H4 (cell line): ENCODE measurements at regions not wholly inside any gene's neighbourhood (a gene's known extent, or its start where the extent isn't known, plus 50 kb on each side); places are given as distances from the start of the nearest gene placed in this dataset.
A peak's percentile ranks its signal among the peaks of the same experiment; 100 is the strongest.

Experiments used
- DNase-seq: peaks from one replicate; pipeline ENCODE4 v3.0.0-alpha.2; 2015; ENCODE audit warnings: low spot score

DNA sequence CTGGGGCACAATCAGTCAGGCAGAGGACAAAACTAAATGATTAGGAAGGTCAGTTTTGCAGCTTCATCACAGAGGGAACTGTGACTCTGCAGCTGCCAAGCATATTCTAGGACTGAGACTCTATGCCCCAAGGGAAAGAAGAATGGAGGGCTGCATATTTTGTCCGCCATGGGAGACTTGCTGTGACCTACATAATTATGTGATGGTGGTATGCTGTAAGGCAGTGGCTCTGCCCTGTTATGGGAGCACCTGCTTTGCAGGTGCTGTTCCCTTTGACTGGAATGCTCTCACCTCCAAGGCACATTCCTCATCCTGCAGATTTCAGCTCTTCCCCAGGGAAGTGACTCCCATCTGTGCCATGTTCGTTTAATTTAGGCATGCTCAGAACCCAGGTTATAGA is 261.9 kb upstream of the EPHA4 start:
- DNase-seq = no peak

DNA sequence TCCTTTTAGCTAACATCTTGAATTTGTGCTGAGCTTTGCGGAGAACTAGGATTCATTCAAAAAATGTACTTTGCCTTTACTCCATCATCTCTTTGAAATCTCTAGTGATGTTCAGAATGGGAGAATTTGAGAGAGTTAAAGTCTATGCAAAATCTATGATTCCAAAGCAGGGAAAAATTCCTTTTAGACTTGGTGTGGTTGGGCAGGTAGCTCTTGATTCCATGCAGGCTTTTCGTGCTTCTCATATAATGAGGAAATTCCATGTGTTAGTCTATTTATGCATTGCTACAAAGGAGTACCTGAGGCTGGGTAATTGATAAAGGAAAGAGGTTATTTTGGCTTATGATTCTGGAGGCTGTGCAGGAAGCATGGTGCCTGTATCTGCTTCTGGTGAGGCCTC is 258.9 kb upstream of the EPHA4 start:
- no peak for DNase-seq

- no peak for DNase-seq
Observed at GRCh38 chr2:221822416-221822815, 250.3 kb upstream of the EPHA4 start.

DNA sequence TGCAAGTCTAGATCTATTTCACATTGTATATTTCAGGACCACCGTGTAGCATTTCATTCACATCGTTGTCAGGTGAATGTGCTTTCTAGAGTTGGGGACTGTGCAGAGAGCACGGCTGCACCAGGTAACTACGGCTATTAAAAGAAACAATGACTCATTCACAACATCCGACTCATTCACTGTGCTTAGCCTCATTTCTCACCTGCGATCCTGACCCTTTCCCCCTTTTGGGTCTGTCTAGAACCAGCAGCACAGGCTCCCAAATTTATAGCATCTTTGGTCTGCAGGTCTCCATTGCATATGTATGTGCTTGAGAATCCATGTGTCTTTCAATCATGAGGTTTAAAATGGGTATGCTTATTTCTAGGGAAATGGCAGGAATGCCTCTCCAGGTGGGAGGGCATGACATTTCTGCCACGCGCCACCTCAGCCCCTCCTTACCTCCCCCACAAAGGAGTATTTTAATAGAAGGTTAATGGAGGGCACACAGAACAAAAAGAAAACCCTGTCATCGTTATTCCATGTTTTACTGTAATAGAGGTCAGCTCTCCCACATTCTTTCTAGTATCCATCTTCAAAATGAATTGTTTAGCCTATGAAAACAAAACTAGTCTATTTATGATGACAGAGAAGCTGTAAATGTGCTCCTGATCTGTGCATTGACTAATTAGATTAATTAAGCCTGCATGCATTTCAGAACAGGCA is 246.7 kb upstream of the EPHA4 start:
- DNase-seq = no peak

GRCh38 chr2:221817878-221818277 is 245.8 kb upstream of the EPHA4 start:
- no peak for DNase-seq

- DNase-seq = peak; percentile 62
Observed at GRCh38 chr2:221817052-221817451, 244.9 kb upstream of the EPHA4 start.

DNA sequence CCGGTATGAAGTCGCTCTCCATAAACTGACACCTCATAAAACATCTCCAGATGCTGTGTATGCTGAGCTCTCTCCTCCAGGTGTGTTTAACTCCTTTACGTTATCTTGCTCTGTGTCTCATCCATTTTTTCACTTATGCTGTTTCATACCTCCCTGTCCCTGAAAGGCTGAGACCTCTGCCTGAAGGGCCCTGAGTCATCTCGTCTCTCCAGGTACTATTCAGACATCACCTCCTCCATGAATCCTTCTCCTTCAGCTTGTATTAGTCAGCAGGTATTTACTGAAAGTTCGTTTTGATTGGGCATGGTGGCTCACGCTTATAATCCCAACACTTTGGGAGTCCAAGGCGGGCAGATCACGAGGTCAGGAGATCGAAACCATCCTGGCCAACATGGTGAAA is 244.5 kb upstream of the EPHA4 start:
- DNase-seq = no peak

GRCh38 chr2:221810650-221811049 is 238.5 kb upstream of the EPHA4 start:
- DNase-seq = no peak

- DNase-seq = no peak
Observed at GRCh38 chr2:221810245-221810644, 238.1 kb upstream of the EPHA4 start.

DNA sequence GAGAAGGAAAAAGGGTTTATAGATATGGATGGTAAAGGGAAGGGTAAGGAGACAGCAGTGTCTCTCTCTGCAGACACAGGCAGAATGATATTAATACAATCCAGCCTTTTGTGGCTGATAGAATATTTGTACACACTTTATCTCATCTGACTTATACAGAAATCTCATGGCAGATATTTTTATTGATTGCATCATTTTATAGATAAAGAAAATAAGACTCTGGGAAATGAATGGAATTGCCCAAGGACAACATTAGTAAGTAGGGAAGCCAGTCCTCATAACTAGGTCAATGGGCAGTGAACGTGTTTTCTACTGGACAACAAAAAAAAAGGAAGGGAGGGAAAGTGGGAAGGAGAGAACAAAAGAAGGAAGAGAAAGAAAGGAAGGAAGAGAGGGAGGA is 236.4 kb upstream of the EPHA4 start:
- DNase-seq = no peak

DNA sequence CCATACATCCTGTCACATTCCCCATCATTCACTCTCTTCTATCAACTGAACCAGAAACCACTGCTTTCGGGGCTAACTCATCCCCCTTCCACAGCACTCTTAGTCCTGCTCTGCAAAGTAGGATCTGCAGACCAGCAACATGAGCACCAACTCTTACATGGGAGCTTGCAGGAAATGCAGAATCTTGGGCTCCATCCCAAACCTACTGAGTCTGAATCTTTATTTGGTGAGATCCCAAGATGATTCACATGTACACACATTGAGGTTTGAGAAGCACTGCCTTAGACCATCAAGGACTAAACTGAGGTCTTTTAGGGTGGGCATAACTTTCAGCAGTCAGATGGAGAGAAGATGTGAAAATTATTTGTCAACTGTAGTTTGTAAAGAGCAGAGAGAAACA is 235.6 kb upstream of the EPHA4 start:
- DNase-seq = no peak

- DNase-seq = no peak
Observed at GRCh38 chr2:221802089-221802488, 230.0 kb upstream of the EPHA4 start.

DNA sequence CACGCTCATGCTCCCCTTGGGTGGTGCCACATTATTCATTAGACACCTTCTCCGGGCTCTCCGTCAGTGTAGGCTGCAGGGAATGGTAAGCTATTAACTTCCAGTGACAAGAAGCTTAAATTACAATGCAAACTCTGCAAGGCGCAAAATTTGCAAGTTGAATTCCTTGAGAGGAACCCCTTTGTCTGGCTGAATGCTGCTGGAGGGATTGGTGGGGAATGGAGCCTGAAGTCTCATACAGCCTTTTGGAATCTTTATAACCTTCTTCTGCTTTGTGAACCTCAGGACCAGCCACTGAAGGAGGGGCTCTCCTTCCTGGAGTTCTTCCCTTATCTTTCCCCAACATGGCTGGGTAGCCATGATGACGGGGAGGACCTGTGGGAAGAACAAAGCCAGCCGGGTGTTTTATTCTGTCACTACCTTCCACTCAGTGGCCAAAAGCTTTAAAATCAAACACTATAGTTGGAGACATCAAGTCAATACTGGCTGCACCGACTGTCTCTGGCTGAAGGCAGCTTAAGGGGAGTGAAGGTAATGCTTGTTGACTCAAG is 220.9 kb upstream of the EPHA4 start:
- DNase-seq = no peak

DNA sequence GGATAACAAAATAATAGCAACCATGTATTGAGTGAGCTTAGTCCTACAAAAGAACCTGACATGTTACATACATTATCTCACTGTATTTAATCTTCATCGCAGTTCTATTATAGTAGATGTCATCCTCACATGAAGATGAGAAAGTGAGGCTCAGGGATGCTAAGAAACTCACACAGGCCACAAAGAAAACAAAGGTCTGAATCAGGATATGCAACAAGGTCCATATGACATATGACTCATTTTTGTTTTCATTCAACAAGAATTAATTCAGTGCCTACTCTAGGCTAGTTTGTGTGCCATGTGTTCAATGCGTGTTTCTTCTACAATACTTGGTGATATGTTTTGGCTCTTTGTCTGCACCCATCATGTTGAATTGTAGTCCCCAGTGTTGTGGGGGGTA is 219.7 kb upstream of the EPHA4 start:
- DNase-seq = no peak

- DNase-seq = no peak
Observed at GRCh38 chr2:221787561-221787960, 215.5 kb upstream of the EPHA4 start.

DNA sequence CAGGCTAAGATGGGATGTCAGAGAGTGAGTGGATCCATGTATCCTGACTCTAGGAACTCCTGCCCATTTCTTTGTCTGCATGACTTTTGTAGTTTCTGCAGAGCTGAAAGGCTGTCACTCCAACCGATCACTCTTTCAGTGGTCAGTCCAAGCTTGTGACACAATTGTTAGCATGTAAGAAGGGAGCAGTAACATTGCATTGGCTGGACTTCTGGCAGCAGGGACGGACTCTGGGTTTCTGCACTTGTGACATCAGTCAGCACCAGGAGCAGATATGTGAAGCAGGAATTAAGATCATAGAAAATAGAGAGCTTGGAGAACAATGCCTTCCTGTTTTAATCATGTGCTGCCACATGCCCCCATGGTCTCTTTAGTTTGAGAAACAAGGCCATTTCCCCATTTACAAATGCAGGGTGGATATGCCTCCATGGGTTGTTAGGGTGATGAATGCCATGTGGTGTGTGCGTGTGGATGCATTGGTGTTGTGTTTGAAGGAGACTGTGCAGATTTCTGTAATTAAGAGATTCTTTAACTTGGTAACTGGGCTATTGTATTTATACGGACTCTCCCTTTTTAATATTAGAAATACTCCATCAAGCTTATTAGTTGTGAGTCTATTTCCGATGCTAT is 214.3 kb upstream of the EPHA4 start:
- DNase-seq = no peak

- DNase-seq = peak; percentile 56
Observed at GRCh38 chr2:221780281-221780688, 208.2 kb upstream of the EPHA4 start.

DNA sequence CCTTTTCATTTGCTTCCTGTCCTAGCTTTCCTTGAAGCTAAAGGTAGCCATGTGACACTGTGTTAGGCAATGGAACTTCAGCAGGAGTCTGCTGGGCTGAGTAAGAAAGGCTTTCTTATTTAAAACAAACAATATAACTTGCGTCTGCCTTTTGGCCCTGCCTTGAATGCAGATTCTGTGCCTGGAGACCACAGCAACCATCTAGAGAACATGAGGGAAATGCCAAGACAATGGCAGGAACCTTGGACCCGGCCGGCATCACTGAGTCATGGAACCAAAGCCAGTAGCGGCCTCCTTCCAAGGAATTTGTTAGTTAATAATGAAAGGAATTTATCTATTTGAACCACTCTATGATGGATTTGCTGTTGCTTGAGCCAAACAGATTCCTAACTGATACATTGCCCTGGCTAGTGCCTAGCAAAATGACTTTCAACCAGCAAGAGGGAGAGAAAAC is 207.5 kb upstream of the EPHA4 start:
- DNase-seq = peak; percentile 40

DNA sequence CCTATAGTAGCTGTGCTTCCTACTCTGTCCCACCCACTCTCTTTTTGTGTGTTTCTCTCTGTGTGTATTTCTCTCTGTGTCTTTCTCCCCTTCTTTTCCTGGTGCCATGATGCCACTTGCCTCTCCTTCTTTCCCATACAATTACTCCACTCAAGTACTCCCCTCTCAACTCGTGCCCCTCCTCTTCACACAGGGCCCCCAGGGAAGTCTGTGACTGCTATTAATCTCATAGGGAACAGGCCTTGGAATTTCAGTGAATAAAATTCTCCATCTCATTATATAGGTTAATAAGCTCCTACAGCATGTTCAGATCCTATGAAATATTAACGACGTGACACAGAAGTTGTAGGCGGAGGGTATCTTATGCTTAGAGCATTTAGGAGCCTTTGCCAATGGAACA is 205.9 kb upstream of the EPHA4 start:
- no peak for DNase-seq

- DNase-seq = no peak
Observed at GRCh38 chr2:221777119-221777518, 205.0 kb upstream of the EPHA4 start.

DNA sequence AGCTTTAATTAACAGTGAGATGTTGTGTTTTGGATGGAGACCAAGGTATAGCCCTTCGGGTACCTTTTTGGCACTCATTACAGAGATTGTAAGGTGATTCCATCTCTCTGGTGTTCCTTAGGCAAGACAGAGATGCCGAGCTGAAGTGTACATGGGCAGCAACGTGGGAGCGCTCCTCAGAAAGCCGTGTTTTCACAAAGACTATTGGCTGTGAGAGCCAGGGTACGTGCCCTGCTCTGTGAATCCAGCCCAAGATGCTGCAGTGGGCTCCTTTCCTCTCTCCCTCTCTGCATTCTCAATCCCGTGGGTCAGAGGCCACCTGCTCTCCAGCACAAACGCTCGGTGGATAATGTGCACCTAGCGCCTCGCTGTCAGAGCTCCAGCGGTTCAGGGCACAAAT is 203.0 kb upstream of the EPHA4 start:
- DNase-seq = no peak

DNA sequence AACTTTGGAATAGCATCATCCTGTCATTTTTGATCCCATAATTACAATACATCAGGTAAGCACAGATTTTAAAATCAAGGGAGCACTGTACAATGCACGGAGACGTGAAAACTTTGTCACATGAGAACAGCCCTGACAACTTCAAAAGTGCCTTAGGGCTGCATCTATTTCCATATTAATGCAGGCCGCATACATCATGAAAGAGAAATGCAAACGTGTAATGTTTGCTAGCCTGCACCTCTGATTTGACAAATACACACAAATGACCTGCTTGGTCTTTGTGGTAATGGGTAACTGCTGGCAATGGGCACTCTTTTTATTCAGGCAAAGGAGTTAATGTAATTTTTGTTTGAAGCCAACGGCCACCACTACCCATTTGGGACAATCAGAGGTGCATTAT is 202.0 kb upstream of the EPHA4 start:
- no peak for DNase-seq

DNA sequence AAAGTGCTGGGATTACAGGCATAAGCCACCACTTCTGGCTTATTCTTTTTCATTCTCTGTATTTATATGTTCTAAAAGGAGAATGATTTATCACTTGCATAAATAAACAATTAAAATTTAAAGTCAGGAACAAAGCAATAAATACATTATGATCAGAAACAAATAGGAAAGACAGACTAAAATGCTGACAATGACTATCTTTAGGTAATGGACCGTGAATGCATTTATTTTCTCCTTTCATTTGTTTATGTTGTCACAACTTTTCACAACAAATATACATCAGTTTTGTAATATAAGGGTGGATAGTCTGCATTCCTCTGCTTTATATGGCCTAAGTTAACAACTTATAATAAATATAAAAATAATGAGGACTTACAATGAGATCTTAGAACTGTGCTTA is 199.2 kb upstream of the EPHA4 start:
- DNase-seq = no peak
